GM21360 (cell line): ENCODE measurements at regions not wholly inside any gene's neighbourhood (a gene's known extent, or its start where the extent isn't known, plus 50 kb on each side); places are given as distances from the start of the nearest gene placed in this dataset.
"Not testable (repeated sequence)": the region's sequence is repeated elsewhere in the genome, so short reads cannot be mapped to it uniquely, and the experiment has no call there.

Source experiments
- ATAC-seq: cut with Tn5 transposase; IDR thresholded peaks from one replicate; pipeline ENCODE4 v1.9.1; 2021; ENCODE audit warnings: mild to moderate bottlenecking, moderate library complexity; ENCODE audit not compliant: unreplicated experiment

DNA sequence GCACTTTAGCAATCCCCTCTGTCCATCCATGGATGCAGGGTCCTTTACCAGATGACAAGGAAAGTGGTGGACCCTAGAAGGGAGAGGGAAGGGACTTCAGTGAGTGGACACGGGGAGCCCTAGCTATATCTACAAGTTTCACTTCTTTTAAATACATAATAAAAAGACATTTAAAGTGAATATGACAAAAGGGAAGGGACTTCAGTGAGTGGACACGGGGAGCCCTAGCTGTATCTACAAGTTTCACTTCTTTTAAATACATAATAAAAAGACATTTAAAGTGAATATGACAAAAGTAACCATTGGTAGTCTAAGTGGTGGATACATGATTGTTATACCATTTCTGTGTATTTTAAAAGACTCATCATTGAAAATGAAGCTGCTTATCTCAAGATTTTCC, 81.9 kb upstream of the HES1 start:
- ATAC-seq: no peak

DNA sequence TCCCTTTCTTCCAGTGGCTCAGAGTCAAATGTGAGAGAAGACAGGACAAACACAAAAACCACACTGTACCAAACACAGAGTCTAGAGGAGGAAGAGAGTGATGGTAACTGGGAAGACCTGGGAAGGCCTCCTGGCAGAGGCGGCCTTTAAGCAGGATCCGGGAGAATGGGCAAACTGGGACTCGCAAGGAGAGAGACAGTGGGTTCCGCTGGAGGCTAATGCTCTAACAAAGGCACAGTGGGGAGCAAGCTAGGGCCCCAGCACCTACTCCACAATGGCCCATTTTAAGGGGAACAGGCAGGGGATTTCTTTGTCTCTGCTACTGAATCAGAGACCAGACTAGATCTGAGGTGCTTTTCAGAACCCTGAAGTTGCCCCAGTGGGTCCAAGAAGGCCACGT, 81.4 kb upstream of the HES1 start:
- no peak for ATAC-seq

DNA sequence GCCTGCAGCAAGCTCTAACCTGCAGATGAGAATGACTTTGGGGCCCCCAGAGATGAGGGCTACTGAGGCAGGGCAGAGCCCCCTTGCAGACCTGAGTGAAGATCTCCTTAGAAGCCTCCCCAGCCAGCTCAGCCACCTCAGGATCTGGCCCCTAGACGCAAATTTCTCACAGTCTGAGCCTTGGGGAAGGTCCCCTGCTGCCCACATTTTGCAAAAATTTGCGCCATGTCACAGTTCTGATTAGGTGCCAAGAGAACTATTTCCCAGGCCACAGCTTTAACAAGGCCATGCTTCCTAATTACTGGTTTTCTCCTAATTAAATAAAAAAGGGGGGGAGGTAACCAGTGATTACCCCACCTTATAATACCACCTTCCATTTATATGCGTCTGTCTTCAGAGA, 81.0 kb upstream of the HES1 start:
- no peak for ATAC-seq

DNA sequence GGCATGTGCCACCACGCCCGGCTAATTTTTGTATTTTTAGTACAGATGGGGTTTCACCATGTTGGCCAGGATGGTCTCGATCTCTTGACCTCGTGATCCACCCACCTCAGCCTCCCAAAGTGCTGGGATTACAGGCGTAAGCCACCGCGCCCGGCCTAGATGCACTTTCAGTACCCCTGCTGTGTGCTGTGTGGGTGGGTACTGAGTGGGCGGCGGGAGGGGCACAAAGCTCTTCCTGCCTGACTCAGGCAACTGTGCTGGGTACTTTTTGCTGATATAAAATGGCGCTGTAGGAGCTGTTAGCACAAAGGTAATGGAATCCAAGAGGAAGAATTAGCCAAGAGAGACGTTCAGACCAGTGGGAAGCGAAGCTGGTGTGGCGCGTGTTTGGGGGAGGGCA, 79.6 kb upstream of the HES1 start:
- not testable (repeated sequence) for ATAC-seq

DNA sequence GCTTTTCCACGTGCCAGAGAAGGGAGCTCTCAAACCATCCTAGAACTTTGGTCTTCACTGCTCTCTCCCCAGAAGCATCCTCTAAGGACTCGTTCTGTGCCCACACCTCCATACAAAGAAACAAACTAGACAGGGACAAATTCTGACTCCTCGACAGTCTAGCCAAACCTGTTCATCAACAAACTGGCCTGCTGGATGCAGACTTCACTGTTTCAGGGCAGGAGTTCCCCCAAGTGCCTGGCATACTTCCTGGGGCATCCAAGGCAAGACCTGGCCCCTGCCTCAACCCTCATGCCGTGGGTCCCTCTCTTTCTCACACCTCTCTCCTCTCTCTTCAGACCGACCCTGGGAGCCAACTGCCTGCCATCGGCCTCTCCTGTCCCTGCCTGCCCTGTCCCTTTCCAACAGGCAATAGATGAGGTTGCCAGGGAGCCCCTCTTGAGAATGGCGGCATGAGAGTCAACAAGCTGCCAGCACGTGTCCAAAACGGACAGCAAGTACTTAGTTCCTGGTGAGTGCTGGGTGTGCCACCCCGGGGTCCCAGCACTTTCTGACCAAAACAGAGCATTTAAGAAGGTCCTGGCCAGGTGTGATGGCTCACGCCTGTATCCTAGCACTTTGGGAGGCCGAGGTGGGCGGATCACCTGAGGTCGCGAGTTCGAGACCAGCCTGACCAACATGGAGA, 79.1 kb upstream of the HES1 start:
- no peak for ATAC-seq

DNA sequence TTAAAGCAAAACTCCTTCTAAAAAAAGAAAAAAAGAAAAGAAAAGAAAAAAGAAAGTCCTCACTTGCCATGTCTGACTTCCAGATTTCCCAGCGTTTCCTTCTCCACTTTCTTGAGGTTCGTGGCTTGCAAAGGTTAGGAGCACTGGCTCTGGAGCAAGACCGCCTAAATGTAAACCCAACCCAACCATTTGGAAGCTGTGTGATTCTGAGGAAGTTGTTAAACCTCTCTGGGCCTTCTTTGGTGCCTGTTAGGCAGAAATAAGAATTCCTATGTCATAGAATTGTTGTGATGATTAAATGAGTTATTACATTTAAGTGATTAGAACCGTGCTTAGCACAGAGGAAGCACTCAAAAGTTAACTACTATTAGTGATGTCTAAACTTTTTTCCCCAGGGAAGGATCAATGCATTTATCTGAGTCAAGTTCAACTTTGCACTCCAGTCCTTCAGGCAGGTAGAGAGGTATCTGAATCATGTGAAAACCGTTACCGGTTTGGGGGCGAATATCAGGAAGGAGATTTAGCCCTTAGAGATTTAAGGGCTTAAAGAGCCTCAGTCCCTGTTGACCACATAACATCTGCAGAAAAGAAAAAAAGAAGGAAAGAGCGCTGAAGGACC, 78.3 kb upstream of the HES1 start:
- ATAC-seq: no peak

DNA sequence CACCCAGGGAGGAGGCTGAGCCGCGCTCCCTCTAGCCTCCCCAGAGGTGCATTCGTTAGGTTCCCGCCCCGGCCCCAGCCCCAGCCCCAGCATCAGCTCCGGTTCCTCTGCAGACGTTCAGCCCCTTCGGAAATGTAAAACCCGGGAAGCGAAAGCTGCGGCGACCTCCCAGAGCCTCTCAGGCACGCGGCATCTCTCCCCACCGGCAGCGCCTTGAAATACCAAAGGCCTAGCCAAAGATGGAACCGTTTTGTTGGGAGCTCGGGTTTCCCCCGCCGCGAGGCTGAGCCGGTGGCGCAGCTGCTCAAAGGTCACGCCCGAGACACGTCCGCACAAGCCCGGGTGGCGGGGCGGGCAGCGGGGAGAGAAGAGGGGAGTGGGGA, 77.8 kb upstream of the HES1 start:
- ATAC-seq: no peak

DNA sequence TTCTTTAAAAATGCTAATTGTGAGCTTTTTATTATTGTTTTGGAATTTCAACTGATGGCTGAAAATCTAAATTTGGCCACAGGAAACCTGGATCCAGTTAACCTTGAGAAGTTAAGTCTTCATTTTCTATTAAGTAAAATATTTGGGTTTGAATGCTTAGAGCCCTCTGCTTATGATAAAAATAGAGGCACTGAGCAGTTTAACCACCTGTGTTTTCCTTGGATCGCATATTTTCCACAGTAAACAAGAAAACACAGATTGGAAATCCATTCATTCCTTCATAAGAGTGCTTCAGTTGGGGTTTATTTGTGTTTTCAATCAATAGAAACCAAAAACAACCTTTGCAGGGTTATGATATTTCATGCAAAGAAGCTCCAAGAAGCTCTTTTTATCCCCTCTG, 77.2 kb upstream of the HES1 start:
- no peak for ATAC-seq

DNA sequence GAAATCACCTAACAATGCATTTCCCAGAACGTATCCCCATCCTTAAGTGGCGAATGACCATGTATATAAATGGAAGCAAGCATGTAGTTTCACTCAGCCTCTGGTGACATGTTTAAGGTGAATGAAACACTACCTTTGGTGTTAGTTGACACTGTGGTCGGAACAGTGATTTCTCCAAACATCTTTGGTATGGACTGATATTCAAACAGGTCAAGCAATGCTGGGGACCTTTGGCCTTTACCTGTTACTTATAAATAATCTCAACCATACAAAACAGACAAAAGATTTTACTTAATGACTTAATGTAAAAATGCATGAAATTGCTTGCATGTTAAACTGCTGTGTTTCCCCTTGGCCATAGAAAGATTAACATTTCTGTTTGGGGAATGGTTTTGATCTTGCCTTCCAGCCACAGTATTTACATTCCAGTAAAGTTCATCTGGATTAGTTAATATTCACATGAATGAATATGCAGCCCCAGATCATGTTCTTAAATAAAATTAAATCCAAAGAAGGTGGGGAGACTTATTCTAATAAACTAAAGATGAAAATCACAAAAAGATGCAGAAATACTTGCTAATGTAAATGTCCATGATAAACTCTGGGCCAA, 74.4 kb upstream of the HES1 start:
- no peak for ATAC-seq

DNA sequence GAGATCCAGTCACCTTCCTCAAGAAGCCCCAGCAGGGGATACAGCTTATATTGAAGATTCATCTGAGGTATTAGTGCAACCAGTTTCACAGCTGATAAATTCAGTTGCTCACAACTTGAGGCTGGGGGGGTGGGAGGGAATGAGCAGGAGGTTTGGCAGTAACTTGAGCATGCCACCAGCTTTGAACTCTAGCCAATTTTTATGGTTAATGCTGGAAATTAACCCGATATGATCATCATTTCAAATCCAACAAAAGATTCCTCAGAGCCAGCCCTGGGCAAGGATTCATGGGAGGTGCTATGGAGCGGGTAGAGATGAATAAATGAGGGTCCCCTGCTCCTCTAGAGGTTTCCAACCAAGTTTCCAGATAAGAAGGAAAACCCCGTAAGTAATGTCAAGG, 73.1 kb upstream of the HES1 start:
- no peak for ATAC-seq

DNA sequence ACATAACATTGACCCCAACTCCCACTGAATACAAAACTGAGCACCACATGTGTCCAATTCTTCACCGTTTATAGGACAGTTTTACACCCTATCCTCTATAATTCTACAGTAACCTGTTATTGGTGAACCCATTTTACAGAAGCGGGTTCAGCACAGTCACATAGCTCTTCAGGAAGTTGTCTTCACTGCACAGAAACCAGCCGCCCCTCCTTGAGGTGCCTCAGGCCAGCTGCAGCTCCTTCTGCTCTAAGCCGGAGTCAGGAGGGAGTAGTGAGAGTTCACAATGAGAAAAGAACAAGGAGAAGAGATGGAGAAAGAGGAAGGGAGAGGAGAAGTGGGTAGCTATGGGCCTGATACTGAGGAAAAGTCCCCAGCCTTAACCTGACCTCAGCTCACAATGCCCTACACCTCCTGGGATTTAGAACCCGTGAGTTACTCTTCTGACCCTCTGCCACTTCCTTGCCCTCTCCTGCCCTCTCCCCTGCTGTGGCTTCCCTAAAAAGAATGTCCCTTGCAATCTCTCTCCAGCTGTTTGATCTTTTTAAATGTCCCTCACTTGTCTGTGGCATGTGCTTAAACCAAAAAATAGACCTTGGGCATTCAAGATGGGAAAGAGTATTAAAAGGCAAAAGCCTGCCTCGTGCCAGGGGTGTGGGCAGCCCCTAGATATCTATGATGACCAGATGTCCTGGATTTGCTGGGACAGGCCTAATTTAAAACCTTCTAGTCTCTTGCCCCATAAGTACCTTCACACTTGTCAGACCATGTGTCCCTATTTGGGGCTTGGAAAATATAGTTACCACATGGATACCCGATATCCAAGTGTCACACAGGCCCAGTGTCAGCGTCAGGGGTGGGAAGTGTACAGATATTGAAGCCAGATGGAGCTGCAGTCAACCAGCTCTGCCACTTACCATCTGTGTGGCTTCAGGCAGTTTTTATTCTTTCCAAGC, 71.3 kb upstream of the HES1 start:
- no peak for ATAC-seq

DNA sequence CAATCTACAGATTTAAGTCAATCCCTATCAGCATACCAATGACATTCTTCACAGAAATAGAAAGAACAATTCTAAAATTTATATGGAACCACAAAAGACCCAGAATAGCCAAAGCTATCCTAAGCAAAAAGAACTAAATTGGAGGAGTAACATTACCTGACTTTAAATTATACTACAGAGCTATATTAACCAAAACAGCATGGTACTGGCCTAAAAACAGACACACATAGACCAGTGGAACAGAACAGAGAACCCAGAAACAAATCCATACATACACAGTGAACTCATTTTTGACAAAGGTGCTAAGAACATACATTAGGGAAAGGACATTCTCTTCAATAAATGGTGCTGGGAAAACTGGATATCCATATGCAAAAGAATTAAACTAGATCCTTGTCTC, 68.6 kb upstream of the HES1 start:
- not testable (repeated sequence) for ATAC-seq

DNA sequence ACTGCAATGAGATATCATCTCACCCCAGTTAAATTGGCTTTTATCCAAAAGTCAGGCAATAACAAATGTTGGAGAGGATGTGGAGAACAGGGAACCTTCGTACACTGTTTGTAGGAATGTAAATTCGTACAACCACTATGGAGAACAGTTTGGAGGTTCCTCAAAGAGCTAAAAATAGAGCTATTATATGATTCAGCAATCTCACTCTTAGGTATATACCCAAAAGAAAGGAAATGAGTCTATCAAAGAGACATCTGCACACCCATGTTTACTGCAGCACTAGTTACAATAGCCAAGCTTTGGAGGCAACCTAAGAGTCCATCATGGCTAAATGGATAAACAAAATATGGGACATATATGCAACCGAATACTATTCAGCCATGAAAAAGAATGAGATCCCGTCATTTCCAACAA, 68.0 kb upstream of the HES1 start:
- ATAC-seq: no peak

DNA sequence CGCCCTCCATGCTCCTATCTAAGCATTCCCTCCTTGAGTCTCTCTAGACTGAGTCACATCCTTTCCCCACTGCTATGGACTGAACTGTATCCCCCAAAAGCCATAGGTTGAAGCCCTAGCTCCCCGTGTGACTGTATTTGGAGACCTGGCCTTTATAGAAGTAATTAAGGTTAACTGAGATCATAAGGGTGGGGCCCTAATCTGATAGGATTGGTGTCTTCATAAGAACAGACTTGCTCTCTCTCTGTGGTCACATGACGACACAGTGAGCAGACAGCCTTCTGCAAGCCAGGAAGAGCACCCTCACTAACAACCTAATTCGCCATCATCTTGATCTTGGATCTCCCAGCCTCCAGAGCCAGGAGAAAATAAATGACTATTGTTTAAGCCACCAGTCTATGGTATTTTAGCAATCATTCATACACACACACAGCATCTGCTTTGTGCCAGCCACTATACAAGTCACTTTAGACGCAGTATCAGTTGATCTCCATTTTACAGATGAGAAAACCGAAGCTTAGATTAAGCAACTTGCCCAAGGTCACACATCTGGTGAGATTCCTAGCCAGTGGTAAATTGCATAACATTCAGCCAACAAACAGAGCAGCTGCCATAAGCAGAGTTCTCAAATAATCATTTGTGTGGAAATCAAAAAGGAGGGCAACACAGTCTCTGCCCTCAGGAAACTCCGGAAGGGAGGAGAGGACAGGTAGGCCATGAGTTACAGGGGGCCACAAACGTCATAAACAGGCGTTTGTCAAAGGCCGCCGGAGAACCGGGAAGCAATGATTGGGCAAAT, 66.3 kb upstream of the HES1 start:
- no peak for ATAC-seq

DNA sequence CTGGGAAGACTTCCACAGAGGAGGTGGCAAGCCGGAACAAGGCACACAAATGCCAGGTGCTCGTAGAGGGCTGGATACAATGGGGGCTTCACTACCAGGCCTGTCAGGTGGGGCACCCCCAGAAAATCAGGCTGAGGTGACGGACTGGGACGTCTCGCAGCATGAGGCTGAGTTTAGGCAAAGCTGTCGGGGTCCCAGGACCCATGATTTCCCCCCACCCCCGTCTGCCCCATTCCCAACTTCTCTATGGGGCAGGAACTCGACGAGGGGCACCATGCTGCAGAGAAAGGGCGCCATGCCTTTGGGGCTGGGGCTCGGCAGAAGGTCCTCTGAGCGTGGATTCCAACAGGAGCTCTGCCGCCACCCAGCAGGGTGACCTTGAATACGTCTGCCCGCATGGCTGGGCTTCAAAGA, 65.7 kb upstream of the HES1 start:
- no peak for ATAC-seq

DNA sequence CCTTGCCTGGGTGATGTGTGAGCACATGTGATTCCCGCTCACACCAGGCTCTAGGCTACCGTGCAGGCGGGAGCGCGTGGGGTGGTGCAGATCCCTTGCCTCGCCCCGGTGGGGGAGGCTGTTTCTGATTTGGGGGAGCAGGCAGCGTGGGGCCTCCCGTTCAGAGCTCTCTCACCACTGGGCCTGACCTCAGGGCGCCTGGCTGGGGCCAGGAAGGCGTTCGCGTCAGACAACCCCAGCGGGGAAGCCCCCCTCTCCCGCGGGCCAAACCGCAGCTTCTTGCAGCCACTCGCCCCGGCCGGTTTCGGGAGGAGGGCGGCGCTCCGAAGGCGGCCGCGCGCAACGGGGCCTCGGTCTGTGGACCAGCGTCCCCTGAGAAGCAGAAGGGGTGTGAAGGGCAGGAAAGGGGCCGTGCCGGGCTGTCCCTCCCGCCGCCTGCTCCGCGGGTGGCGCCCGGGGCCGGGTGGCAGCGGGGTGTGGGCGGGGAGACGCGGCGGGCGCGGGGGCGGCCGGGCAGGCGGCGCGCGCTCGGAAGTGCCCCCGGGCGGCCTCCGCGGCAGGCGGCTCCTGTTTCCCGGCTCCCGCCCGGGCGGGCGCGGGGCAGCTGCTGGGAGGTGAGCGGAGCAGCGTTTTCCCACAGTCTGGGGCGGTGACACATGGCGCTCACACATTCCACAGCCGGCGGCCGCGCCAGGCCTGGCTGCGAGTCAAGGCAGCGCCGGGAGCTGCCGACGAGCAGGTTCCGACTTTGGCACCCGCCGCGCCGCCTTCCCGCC, 65.1 kb upstream of the HES1 start:
- ATAC-seq: peak; percentile 95

DNA sequence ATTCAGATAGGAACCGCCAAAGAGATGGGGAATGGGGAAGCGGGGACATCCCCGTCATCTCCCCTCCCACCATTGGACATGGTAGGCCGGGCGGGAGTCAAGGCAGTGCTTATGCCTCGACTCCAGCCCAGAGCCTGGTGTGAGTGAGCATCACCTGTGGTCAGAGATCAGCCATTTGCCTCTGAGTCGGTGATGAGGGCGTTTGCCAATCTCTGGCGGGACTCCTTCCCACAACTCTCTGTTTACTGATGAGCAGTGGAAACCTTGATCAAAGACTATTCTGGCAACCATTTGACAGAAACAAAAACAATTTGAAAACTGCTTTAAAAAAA, 63.9 kb upstream of the HES1 start:
- ATAC-seq: no peak

DNA sequence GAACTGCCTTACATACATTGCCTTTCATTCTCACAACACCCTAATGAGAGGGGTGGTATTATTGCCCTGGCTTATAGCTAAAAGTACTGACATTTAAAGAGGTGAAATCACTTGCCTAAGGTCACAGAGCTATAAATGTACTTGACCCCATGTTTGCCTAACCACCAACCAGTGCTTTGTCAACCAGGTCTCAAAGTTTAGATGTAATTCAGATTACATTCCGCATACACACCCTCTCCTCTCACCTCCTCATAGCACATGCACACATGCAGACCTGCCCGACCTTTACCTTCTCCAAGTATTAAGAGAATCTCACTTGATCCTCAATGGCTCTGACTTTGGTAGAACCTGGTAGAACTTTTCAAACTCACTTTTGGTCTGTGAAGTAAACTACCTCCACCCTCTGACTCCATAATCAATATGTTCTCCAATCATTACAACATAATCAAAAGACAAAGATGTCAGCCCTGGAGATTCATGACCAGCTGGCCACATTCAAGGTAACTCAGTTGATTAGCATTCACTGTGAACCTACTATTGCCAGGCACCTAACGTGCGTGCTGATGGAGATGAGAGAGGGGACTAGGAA, 63.2 kb upstream of the HES1 start:
- no peak for ATAC-seq

DNA sequence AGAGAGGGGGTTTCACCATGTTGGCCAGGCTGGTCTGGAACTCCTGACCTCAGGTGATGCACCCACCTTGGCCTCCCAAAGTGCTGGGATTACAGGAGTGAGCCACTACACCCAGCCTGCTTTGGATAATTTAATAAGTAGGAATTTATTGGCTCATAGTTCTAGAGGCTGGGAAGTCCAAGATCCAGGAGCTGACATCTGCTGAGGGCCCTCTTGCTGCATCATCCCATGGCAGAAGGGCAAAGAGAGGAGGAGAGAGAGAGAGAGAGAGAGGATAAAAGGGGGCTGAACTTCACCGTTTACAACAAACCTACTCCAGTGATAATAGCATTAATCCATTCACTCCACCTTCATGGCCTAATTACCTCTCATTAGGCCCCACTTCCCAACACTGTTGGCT, 62.0 kb upstream of the HES1 start:
- ATAC-seq: no peak
